ENCODE measurements at regions not wholly inside any gene's neighbourhood (a gene's known extent, or its start where the extent isn't known, plus 50 kb on each side); places are given as distances from the start of the nearest gene placed in this dataset.

GRCh38 chr13:72153272-72153671, 286.3 kb upstream of the DACH1 start:
- H3K9me2 ChIP-seq (replicated peaks; ENCODE audit: insufficient read depth, low read length) = no peaks in the 10 kb centered on the region

GRCh38 chr13:72151241-72151640, 284.2 kb upstream of the DACH1 start:
- Histone ChIP-seq H3K27ac (ENCODE audit: low read length) (no peak overlapping the region), H3K4me2 (ENCODE audit: low read depth, low read length) (no peak overlapping the region), H3K36me3 (replicated peaks; ENCODE audit: insufficient read depth, low read length) (no peaks in the 10 kb centered on the region), H3K4me1 (ENCODE audit: low read length) (no peaks in the 10 kb centered on the region), H3K9me2 (replicated peaks; ENCODE audit: insufficient read depth, low read length) (no peaks in the 10 kb centered on the region), H3K4me3 (ENCODE audit: low read length) (no peak overlapping the region), H3F3A (ENCODE audit: insufficient read depth, low read length) (no peaks in the 10 kb centered on the region), H2AFZ (ENCODE audit: low read length) (no peak overlapping the region), H4K20me1 (ENCODE audit: insufficient read depth, low read length) (no peaks in the 10 kb centered on the region), H3K9ac (ENCODE audit: low read length) (no peak overlapping the region), H3K9me3 (replicated peaks; ENCODE audit: insufficient read depth, low read length) (no peaks in the 10 kb centered on the region), H3K79me2 (ENCODE audit: low read length) (no peaks in the 10 kb centered on the region), H3K27me3 (replicated peaks; ENCODE audit: insufficient read depth, low read length) (no peaks in the 10 kb centered on the region)
- TF ChIP-seq CTCF (IDR thresholded peaks at IDR 0.05; ENCODE audit: low read length) (no peak), EZH2phosphoT487 (IDR thresholded peaks at IDR 0.05; ENCODE audit: low read length) (no peak), EZH2 (optimal IDR thresholded peaks at IDR 0.05; ENCODE audit: low read depth, low read length) (no peak)
- DNase-seq = no peak

More at GRCh38 chr13:72153272-72153671, 286.3 kb upstream of the DACH1 start:
- Histone ChIP-seq H3K27me3 (replicated peaks; ENCODE audit: insufficient read depth, low read length) (no peaks in the 10 kb centered on the region), H3K9me3 (replicated peaks; ENCODE audit: insufficient read depth, low read length) (no peaks in the 10 kb centered on the region), H3K9ac (ENCODE audit: low read length) (no peak overlapping the region), H3K4me2 (ENCODE audit: low read depth, low read length) (no peak overlapping the region), H3K36me3 (replicated peaks; ENCODE audit: insufficient read depth, low read length) (no peaks in the 10 kb centered on the region), H3K4me1 (ENCODE audit: low read length) (no peaks in the 10 kb centered on the region), H4K20me1 (ENCODE audit: insufficient read depth, low read length) (no peaks in the 10 kb centered on the region), H2AFZ (ENCODE audit: low read length) (no peak overlapping the region), H3K4me3 (ENCODE audit: low read length) (no peak overlapping the region), H3F3A (ENCODE audit: insufficient read depth, low read length) (no peaks in the 10 kb centered on the region), H3K27ac (ENCODE audit: low read length) (no peak overlapping the region), H3K79me2 (ENCODE audit: low read length) (no peaks in the 10 kb centered on the region)
- TF ChIP-seq EZH2phosphoT487 (IDR thresholded peaks at IDR 0.05; ENCODE audit: low read length) = no peak
- TF ChIP-seq EZH2 (optimal IDR thresholded peaks at IDR 0.05; ENCODE audit: low read depth, low read length) = no peak
- TF ChIP-seq CTCF (IDR thresholded peaks at IDR 0.05; ENCODE audit: low read length) = no peak
- DNase-seq = no peak

- no peak overlapping the region for H3K4me2 ChIP-seq (ENCODE audit: low read depth, low read length)
- H3F3A ChIP-seq (ENCODE audit: insufficient read depth, low read length) = no peaks in the 10 kb centered on the region
- no peaks in the 10 kb centered on the region for H3K36me3 ChIP-seq (replicated peaks; ENCODE audit: insufficient read depth, low read length)
- H3K9me3 ChIP-seq (replicated peaks; ENCODE audit: insufficient read depth, low read length) = no peaks in the 10 kb centered on the region
- no peaks in the 10 kb centered on the region for H4K20me1 ChIP-seq (ENCODE audit: insufficient read depth, low read length)
- no peaks in the 10 kb centered on the region for H3K9me2 ChIP-seq (replicated peaks; ENCODE audit: insufficient read depth, low read length)
- no peak overlapping the region for H3K4me3 ChIP-seq (ENCODE audit: low read length)
- no peak overlapping the region for H3K9ac ChIP-seq (ENCODE audit: low read length)
- H3K4me1 ChIP-seq (ENCODE audit: low read length) = no peaks in the 10 kb centered on the region
- H2AFZ ChIP-seq (ENCODE audit: low read length) = no peak overlapping the region
- no peaks in the 10 kb centered on the region for H3K79me2 ChIP-seq (ENCODE audit: low read length)
- no peaks in the 10 kb centered on the region for H3K27me3 ChIP-seq (replicated peaks; ENCODE audit: insufficient read depth, low read length)
- no peak for DNase-seq
- TF ChIP-seq EZH2phosphoT487 (IDR thresholded peaks at IDR 0.05; ENCODE audit: low read length) = no peak
- no peak for TF ChIP-seq CTCF (IDR thresholded peaks at IDR 0.05; ENCODE audit: low read length)
- TF ChIP-seq EZH2 (optimal IDR thresholded peaks at IDR 0.05; ENCODE audit: low read depth, low read length) = no peak
- H3K27ac ChIP-seq (ENCODE audit: low read length) = no peak overlapping the region
These were observed 283.5 kb upstream of the DACH1 start for GRCh38 chr13:72150502-72150901.
